WTC11 (cell line): ENCODE measurements at regions not wholly inside any gene's neighbourhood (a gene's known extent, or its start where the extent isn't known, plus 50 kb on each side); places are given as distances from the start of the nearest gene placed in this dataset.

Experiments
- ATAC-seq: fragments of 200-7000 bp; cut with Tn5 transposase; 2 replicates; pipeline ENCODE4 v1.10.0; 2021; ENCODE audit warnings: mild to moderate bottlenecking, moderate library complexity
- CTCF ChIA-PET: fragments of 300-600 bp; sonication (Branson Sonifier 250); formaldehyde crosslinking; loops from one replicate; lab custom pipeline; 2021; ENCODE audit warnings: antibody characterized with exemption; lab: Charles Lee
- POLR2A ChIA-PET: fragments of 350-600 bp; sonication (Branson Sonifier 250); formaldehyde crosslinking; loops from one replicate; lab custom pipeline; 2021; ENCODE audit warnings: antibody characterized with exemption; lab: Charles Lee
- DNase-seq: peaks from one replicate; pipeline ENCODE4 v3.0.0; 2021; ENCODE audit warnings: low spot score
- H3K27ac Mint-ChIP-seq: 2 replicates; pipeline ENCODE4 v1.8.0; 2021; ENCODE audit warnings: mixed read lengths
- H3K27me3 Mint-ChIP-seq: 2 replicates; pipeline ENCODE4 v1.8.0; 2021; ENCODE audit warnings: low read depth, mild to moderate bottlenecking, moderate library complexity, mixed read lengths
- H3K36me3 Mint-ChIP-seq: 2 replicates; pipeline ENCODE4 v1.8.0; 2021; ENCODE audit warnings: mixed read lengths
- H3K4me1 Mint-ChIP-seq: 2 replicates; pipeline ENCODE4 v1.8.0; 2022; ENCODE audit warnings: mixed read lengths
- H3K4me3 Mint-ChIP-seq: 2 replicates; pipeline ENCODE4 v1.8.0; 2021; ENCODE audit warnings: mild to moderate bottlenecking, moderate library complexity, mixed read lengths
- H3K9me3 Mint-ChIP-seq: 2 replicates; pipeline ENCODE4 v1.8.0; 2021; ENCODE audit warnings: mixed read lengths
- AR ChIP-seq: fragments of 250-450 bp; sonication (Bioruptor Pico); IDR thresholded peaks from 2 replicates; pipeline ENCODE4 v1.9.0; 2021; ENCODE audit warnings: mild to moderate bottlenecking
- ATF1 ChIP-seq: sonication (generic); formaldehyde crosslinking; IDR thresholded peaks from 2 replicates; pipeline ENCODE4 v1.8.1; 2023; ENCODE audit warnings: mild to moderate bottlenecking, moderate library complexity, missing genetic modification reagents
- ATF2 ChIP-seq: sonication (generic); formaldehyde crosslinking; IDR thresholded peaks from 2 replicates; pipeline ENCODE4 v1.8.1; 2022; ENCODE audit warnings: low read depth, missing genetic modification reagents, borderline replicate concordance
- ATF6 ChIP-seq: sonication (generic); formaldehyde crosslinking; IDR thresholded peaks from 2 replicates; pipeline ENCODE4 v1.8.1; 2023; ENCODE audit warnings: mild to moderate bottlenecking, missing genetic modification reagents
- HMGA2 ChIP-seq: fragments of 250-450 bp; sonication (Bioruptor Pico); IDR thresholded peaks from 2 replicates; pipeline ENCODE4 v1.4.0; 2021; ENCODE audit warnings: mild to moderate bottlenecking, moderate library complexity
- MAX ChIP-seq: sonication (generic); formaldehyde crosslinking; IDR thresholded peaks from 2 replicates; pipeline ENCODE4 v1.8.0; 2022; ENCODE audit warnings: mild to moderate bottlenecking, missing genetic modification reagents
- MLX ChIP-seq: sonication (generic); formaldehyde crosslinking; IDR thresholded peaks from 2 replicates; pipeline ENCODE4 v1.8.1; 2023; ENCODE audit warnings: mild to moderate bottlenecking, missing genetic modification reagents, moderate library complexity
- NFYB ChIP-seq: sonication (generic); formaldehyde crosslinking; conservative IDR thresholded peaks from 2 replicates; pipeline ENCODE4 v1.8.0; 2022; ENCODE audit warnings: low read depth, missing genetic modification reagents
- RORB ChIP-seq: fragments of 250-450 bp; sonication (Bioruptor Pico); IDR thresholded peaks from 2 replicates; pipeline ENCODE4 v1.9.0; 2021; ENCODE audit warnings: mild to moderate bottlenecking
- SMAD3 ChIP-seq: sonication (generic); formaldehyde crosslinking; IDR thresholded peaks from 2 replicates; pipeline ENCODE4 v1.8.0; 2022; ENCODE audit warnings: missing genetic modification reagents, mild to moderate bottlenecking, borderline replicate concordance
- USF2 ChIP-seq: sonication (generic); formaldehyde crosslinking; IDR thresholded peaks from 2 replicates; pipeline ENCODE4 v1.8.1; 2023; ENCODE audit warnings: mild to moderate bottlenecking, missing genetic modification reagents, moderate library complexity
- ZNF138 ChIP-seq: sonication (generic); formaldehyde crosslinking; conservative IDR thresholded peaks from 2 replicates; pipeline ENCODE4 v1.8.1; 2022; ENCODE audit warnings: mild to moderate bottlenecking, moderate library complexity, missing genetic modification reagents
- TF ChIP-seq, protein P1 (sequence below): fragments of 250-450 bp; sonication (Bioruptor Pico); IDR thresholded peaks from 2 replicates; pipeline ENCODE4 v1.9.0; 2021; ENCODE audit warnings: mild to moderate bottlenecking
- TF ChIP-seq, protein P2 (sequence below): sonication (generic); formaldehyde crosslinking; IDR thresholded peaks from 2 replicates; pipeline ENCODE4 v1.8.0; 2022; ENCODE audit warnings: mild to moderate bottlenecking, missing genetic modification reagents
- TF ChIP-seq, protein P3 (sequence below): sonication (generic); formaldehyde crosslinking; IDR thresholded peaks from 2 replicates; pipeline ENCODE4 v1.8.0; 2022; ENCODE audit warnings: missing genetic modification reagents
- TF ChIP-seq, protein P4 (sequence below): fragments of 250-450 bp; sonication (Bioruptor Pico); IDR thresholded peaks from 2 replicates; pipeline ENCODE4 v1.9.0; 2021; ENCODE audit warnings: moderate library complexity, mild to moderate bottlenecking, inconsistent platforms, borderline replicate concordance

DNA sequence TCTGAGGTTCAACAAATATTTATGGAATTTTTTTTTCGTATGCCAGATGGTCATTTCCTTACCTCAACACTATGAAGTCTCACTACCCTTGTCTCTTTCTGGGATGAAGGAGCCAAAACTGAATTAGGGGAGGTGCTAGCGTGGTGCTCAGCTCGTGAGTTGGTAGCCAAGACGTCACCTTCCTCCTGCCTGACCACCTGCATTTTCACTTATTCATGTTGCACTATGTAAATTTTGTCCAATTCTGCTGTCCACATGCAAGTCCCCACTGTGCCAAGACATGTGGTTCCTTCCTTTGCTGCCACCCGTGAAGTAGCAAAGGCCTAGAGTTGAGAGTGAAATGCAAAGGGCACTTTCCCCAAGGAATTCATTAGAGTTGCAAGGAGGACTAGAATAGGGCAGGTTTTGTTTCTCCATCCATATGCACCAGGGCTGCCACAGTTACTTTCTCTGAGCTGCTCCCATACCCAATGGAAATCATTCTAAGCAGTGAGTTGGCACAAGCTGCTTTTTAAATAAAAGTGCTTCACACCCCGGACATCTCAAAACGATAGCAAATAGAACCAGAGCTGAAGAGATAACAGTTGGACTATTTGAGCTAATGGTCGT lies 591.3 kb upstream of the NOX3 start:
- H3K27ac Mint-ChIP-seq: no peak overlapping the region
- ChIA-PET CTCF (no interaction called here), POLR2A (no interaction called here)
- TF ChIP-seq, protein P1, sequence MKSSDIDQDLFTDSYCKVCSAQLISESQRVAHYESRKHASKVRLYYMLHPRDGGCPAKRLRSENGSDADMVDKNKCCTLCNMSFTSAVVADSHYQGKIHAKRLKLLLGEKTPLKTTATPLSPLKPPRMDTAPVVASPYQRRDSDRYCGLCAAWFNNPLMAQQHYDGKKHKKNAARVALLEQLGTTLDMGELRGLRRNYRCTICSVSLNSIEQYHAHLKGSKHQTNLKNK (CRISPR knock-in tag): no peak
- TF ChIP-seq USF2 (CRISPR knock-in tag): no peak
- TF ChIP-seq, protein P2, sequence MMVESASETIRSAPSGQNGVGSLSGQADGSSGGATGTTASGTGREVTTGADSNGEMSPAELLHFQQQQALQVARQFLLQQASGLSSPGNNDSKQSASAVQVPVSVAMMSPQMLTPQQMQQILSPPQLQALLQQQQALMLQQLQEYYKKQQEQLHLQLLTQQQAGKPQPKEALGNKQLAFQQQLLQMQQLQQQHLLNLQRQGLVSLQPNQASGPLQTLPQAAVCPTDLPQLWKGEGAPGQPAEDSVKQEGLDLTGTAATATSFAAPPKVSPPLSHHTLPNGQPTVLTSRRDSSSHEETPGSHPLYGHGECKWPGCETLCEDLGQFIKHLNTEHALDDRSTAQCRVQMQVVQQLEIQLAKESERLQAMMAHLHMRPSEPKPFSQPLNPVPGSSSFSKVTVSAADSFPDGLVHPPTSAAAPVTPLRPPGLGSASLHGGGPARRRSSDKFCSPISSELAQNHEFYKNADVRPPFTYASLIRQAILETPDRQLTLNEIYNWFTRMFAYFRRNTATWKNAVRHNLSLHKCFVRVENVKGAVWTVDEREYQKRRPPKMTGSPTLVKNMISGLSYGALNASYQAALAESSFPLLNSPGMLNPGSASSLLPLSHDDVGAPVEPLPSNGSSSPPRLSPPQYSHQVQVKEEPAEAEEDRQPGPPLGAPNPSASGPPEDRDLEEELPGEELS: no peak
- no peak for TF ChIP-seq MLX
- no peak for TF ChIP-seq AR (CRISPR knock-in tag)
- TF ChIP-seq, protein P3, sequence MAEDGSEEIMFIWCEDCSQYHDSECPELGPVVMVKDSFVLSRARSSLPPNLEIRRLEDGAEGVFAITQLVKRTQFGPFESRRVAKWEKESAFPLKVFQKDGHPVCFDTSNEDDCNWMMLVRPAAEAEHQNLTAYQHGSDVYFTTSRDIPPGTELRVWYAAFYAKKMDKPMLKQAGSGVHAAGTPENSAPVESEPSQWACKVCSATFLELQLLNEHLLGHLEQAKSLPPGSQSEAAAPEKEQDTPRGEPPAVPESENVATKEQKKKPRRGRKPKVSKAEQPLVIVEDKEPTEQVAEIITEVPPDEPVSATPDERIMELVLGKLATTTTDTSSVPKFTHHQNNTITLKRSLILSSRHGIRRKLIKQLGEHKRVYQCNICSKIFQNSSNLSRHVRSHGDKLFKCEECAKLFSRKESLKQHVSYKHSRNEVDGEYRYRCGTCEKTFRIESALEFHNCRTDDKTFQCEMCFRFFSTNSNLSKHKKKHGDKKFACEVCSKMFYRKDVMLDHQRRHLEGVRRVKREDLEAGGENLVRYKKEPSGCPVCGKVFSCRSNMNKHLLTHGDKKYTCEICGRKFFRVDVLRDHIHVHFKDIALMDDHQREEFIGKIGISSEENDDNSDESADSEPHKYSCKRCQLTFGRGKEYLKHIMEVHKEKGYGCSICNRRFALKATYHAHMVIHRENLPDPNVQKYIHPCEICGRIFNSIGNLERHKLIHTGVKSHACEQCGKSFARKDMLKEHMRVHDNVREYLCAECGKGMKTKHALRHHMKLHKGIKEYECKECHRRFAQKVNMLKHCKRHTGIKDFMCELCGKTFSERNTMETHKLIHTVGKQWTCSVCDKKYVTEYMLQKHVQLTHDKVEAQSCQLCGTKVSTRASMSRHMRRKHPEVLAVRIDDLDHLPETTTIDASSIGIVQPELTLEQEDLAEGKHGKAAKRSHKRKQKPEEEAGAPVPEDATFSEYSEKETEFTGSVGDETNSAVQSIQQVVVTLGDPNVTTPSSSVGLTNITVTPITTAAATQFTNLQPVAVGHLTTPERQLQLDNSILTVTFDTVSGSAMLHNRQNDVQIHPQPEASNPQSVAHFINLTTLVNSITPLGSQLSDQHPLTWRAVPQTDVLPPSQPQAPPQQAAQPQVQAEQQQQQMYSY (CRISPR knock-in tag): no peak
- TF ChIP-seq NFYB: no peak
- no peak overlapping the region for H3K4me3 Mint-ChIP-seq
- peaks cover 9% of the 10 kb centered on the region for H3K4me1 Mint-ChIP-seq
- DNase-seq (no peak), ATAC-seq (no peak)
- peaks cover 24% of the 10 kb centered on the region for H3K9me3 Mint-ChIP-seq
- no peaks in the 10 kb centered on the region; the same call in 1 of the 2 replicates for H3K27me3 Mint-ChIP-seq
- H3K36me3 Mint-ChIP-seq: no peaks in the 10 kb centered on the region

GRCh38 chr6:156046268-156046665 lies 590.6 kb upstream of the NOX3 start:
- no peak overlapping the region for H3K27ac Mint-ChIP-seq
- CTCF ChIA-PET: no interaction called here
- no peak for DNase-seq
- no peak overlapping the region for H3K4me3 Mint-ChIP-seq
- no peak for ATAC-seq
- H3K27me3 Mint-ChIP-seq: no peaks in the 10 kb centered on the region; the same call in 1 of the 2 replicates
- H3K4me1 Mint-ChIP-seq: peaks cover 9% of the 10 kb centered on the region
- H3K36me3 Mint-ChIP-seq: no peaks in the 10 kb centered on the region
- H3K9me3 Mint-ChIP-seq: peaks cover 24% of the 10 kb centered on the region
- POLR2A ChIA-PET: no interaction called here
- TF ChIP-seq, protein P4, sequence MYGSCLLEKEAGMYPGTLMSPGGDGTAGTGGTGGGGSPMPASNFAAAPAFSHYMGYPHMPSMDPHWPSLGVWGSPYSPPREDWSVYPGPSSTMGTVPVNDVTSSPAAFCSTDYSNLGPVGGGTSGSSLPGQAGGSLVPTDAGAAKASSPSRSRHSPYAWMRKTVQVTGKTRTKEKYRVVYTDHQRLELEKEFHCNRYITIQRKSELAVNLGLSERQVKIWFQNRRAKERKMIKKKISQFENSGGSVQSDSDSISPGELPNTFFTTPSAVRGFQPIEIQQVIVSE (CRISPR knock-in tag): no peak
- TF ChIP-seq HMGA2 (CRISPR knock-in tag) (no peak), MAX (CRISPR knock-in tag) (no peak), ZNF138 (no peak), NFYB (no peak), ATF2 (CRISPR knock-in tag) (no peak), RORB (no peak), ATF6 (CRISPR knock-in tag) (no peak), ATF1 (no peak), SMAD3 (no peak)
- TF ChIP-seq, protein P2: no peak
